ENCODE measurements at regions not wholly inside any gene's neighbourhood (a gene's known extent, or its start where the extent isn't known, plus 50 kb on each side); places are given as distances from the start of the nearest gene placed in this dataset.

GRCh38 chr7:22659741-22660140 is 67.3 kb upstream of the IL6 start:
- H3K9me3 ChIP-seq, result no peaks in the 10 kb centered on the region
- WGBS (ENCODE audit: missing lambda C conversion rate), result 59% methylated on average over 6 of the region's 6 CpGs
- DNase-seq (ENCODE audit: low read depth in 1 of 2, low spot score in 1 of 2) (no peak), ATAC-seq (no peak), FAIRE-seq (no peak)
- POLR2A ChIA-PET, result no interaction called here
- H3K4me2 ChIP-seq, result no peak overlapping the region
- CTCF ChIA-PET, result interaction anchor here (1.2 to 1.4 kb wide), 2 partner anchors 9 to 82 kb away, joined by 4 read pairs; no protein-coding TSS in a partner anchor
- no peak overlapping the region for H3K4me3 ChIP-seq
- peaks cover 13% of the 10 kb centered on the region; the same call in 2 of the 3 replicates for H3K4me1 ChIP-seq
- no peak for TF ChIP-seq SMC3 (IDR thresholded peaks at IDR 0.05)
- TF ChIP-seq KDM1A (IDR thresholded peaks at IDR 0.05; ENCODE audit: low read depth), result no peak
- no peak for TF ChIP-seq FOXS1 (CRISPR knock-in tag; IDR thresholded peaks at IDR 0.05)
- no peak for TF ChIP-seq PBX3 (IDR thresholded peaks at IDR 0.05)
- TF ChIP-seq KDM5A (IDR thresholded peaks at IDR 0.05), result no peak
- no peak for TF ChIP-seq CHD2 (IDR thresholded peaks at IDR 0.05; ENCODE audit: low read length, partially characterized antibody)
- TF ChIP-seq ZNF302 (CRISPR knock-in tag; IDR thresholded peaks at IDR 0.05), result no peak
- no peak for TF ChIP-seq E2F6 (IDR thresholded peaks at IDR 0.05; ENCODE audit: borderline replicate concordance, low read depth)
- no peak for TF ChIP-seq HES2 (IDR thresholded peaks at IDR 0.05)
- TF ChIP-seq ELK1 (IDR thresholded peaks at IDR 0.05; ENCODE audit: low read depth, low read length), result no peak
- TF ChIP-seq ZSCAN20 (CRISPR knock-in tag; IDR thresholded peaks at IDR 0.05), result no peak
- TF ChIP-seq HOXB5 (CRISPR knock-in tag; IDR thresholded peaks at IDR 0.05), result no peak
- TF ChIP-seq NR3C1 (IDR thresholded peaks at IDR 0.05), result no peak
- TF ChIP-seq CHD4 (IDR thresholded peaks at IDR 0.05; ENCODE audit: borderline replicate concordance), result no peak
- no peak for TF ChIP-seq FOSL2 (IDR thresholded peaks at IDR 0.05)
- TF ChIP-seq FOSL2 (CRISPR knock-in tag; IDR thresholded peaks at IDR 0.05), result no peak
- TF ChIP-seq ZC3H11A (IDR thresholded peaks at IDR 0.05), result no peak
- TF ChIP-seq NPAS2 (CRISPR knock-in tag; IDR thresholded peaks at IDR 0.05; ENCODE audit: borderline replicate concordance), result no peak
- TF ChIP-seq TP53 (CRISPR knock-in tag; IDR thresholded peaks at IDR 0.05), result no peak
- TF ChIP-seq JUNB (IDR thresholded peaks at IDR 0.05), result no peak
- no peak overlapping the region for H3K27ac ChIP-seq

GRCh38 chr7:22658031-22658430 is 69.0 kb upstream of the IL6 start:
- no peak overlapping the region for H3K27ac ChIP-seq
- DNase-seq (ENCODE audit: low read depth in 1 of 2, low spot score in 1 of 2) (no peak), ATAC-seq (no peak), FAIRE-seq (no peak)
- H3K4me2 ChIP-seq, result no peak overlapping the region
- TF ChIP-seq MAX (IDR thresholded peaks at IDR 0.05) (no peak), HOXB5 (CRISPR knock-in tag; IDR thresholded peaks at IDR 0.05) (no peak), NPAS2 (CRISPR knock-in tag; IDR thresholded peaks at IDR 0.05; ENCODE audit: borderline replicate concordance) (no peak), HES2 (IDR thresholded peaks at IDR 0.05) (no peak), FOSB (CRISPR knock-in tag; IDR thresholded peaks at IDR 0.05) (no peak), EHF (CRISPR knock-in tag; IDR thresholded peaks at IDR 0.05) (no peak), NFE2L2 (conservative IDR thresholded peaks at IDR 0.05; ENCODE audit: low read length) (no peak), HDAC2 (IDR thresholded peaks at IDR 0.05) (no peak), KDM5A (IDR thresholded peaks at IDR 0.05) (no peak), ZSCAN20 (CRISPR knock-in tag; IDR thresholded peaks at IDR 0.05) (no peak), EP300 (IDR thresholded peaks at IDR 0.05) (no peak), GATA3 (IDR thresholded peaks at IDR 0.05; ENCODE audit: borderline replicate concordance) (no peak), E2F6 (IDR thresholded peaks at IDR 0.05; ENCODE audit: borderline replicate concordance, low read depth) (no peak), ZFP36 (IDR thresholded peaks at IDR 0.05; ENCODE audit: borderline replicate concordance, partially characterized antibody) (no peak), HOXB13 (CRISPR knock-in tag; IDR thresholded peaks at IDR 0.05; ENCODE audit: low read depth) (no peak), CHD4 (IDR thresholded peaks at IDR 0.05; ENCODE audit: borderline replicate concordance) (no peak)
- ChIA-PET POLR2A (no interaction called here), CTCF (no interaction called here)
- 63% methylated on average over 3 of the region's 3 CpGs for WGBS (ENCODE audit: missing lambda C conversion rate)
- H3K9me3 ChIP-seq, result no peaks in the 10 kb centered on the region
- peaks cover 6% of the 10 kb centered on the region; the same call in 2 of the 3 replicates for H3K4me1 ChIP-seq
- no peak overlapping the region for H3K4me3 ChIP-seq
